Activated CD4-positive, alpha-beta T cell treated with anti-CD3 and anti-CD28 coated beads, Interleukin-2, amount 10 ng/mL, durations not matched to agents 24 days and 14 days (primary cell): ENCODE measurements at regions not wholly inside any gene's neighbourhood (a gene's known extent, or its start where the extent isn't known, plus 50 kb on each side); places are given as distances from the start of the nearest gene placed in this dataset.

Experiments used
- DNase-seq: peaks from one replicate; pipeline ENCODE4 v3.0.0; 2022
- H3K27ac Mint-ChIP-seq: one replicate; pipeline ENCODE4 v1.8.0; 2022; ENCODE audit warnings: mild to moderate bottlenecking, mixed read lengths
- H3K27me3 Mint-ChIP-seq: one replicate; pipeline ENCODE4 v1.8.0; 2022; ENCODE audit warnings: mixed read lengths
- H3K36me3 Mint-ChIP-seq: one replicate; pipeline ENCODE4 v1.8.0; 2022; ENCODE audit warnings: low read depth, mild to moderate bottlenecking, mixed read lengths
- H3K4me1 Mint-ChIP-seq: one replicate; pipeline ENCODE4 v1.8.0; 2021; ENCODE audit warnings: mixed read lengths
- H3K4me3 Mint-ChIP-seq: one replicate; pipeline ENCODE4 v1.8.0; 2022; ENCODE audit warnings: mild to moderate bottlenecking, moderate library complexity, mixed read lengths
- H3K9me3 Mint-ChIP-seq: one replicate; pipeline ENCODE4 v1.8.0; 2021; ENCODE audit warnings: mixed read lengths
- intact Hi-C: fragments of 100-400 bp; cut with micrococcal nuclease; formaldehyde crosslinking; loops from one replicate; pipeline ENCODE4 v1.15.1; 2023

GRCh38 chr5:98570010-98570409, 203.5 kb upstream of the RGMB start:
- Mint-ChIP-seq H3K9me3 (no peaks in the 10 kb centered on the region), H3K27ac (no peak overlapping the region), H3K4me3 (no peak overlapping the region), H3K36me3 (no peaks in the 10 kb centered on the region), H3K4me1 (no peaks in the 10 kb centered on the region), H3K27me3 (no peaks in the 10 kb centered on the region)
- intact Hi-C loops = no loop called here
- no peak for DNase-seq

- H3K27ac Mint-ChIP-seq = no peak overlapping the region
- H3K4me3 Mint-ChIP-seq = no peak overlapping the region
- no peaks in the 10 kb centered on the region for H3K36me3 Mint-ChIP-seq
- H3K9me3 Mint-ChIP-seq = no peaks in the 10 kb centered on the region
- intact Hi-C loops = no loop called here
- DNase-seq = no peak
- H3K4me1 Mint-ChIP-seq = no peaks in the 10 kb centered on the region
- H3K27me3 Mint-ChIP-seq = no peaks in the 10 kb centered on the region
These were observed 202.7 kb upstream of the RGMB start for GRCh38 chr5:98570661-98571191.

- Mint-ChIP-seq H3K27me3 (no peaks in the 10 kb centered on the region), H3K4me1 (no peaks in the 10 kb centered on the region), H3K4me3 (no peak overlapping the region), H3K9me3 (no peaks in the 10 kb centered on the region), H3K36me3 (no peaks in the 10 kb centered on the region), H3K27ac (no peak overlapping the region)
- intact Hi-C loops = no loop called here
- DNase-seq = no peak
These were observed 199.6 kb upstream of the RGMB start for GRCh38 chr5:98573834-98574320.

GRCh38 chr5:98576275-98576674, 197.2 kb upstream of the RGMB start:
- Mint-ChIP-seq H3K27me3 (no peaks in the 10 kb centered on the region), H3K36me3 (no peaks in the 10 kb centered on the region), H3K27ac (no peak overlapping the region), H3K4me1 (no peaks in the 10 kb centered on the region), H3K4me3 (no peak overlapping the region), H3K9me3 (no peaks in the 10 kb centered on the region)
- DNase-seq = no peak
- intact Hi-C loops = no loop called here

DNA sequence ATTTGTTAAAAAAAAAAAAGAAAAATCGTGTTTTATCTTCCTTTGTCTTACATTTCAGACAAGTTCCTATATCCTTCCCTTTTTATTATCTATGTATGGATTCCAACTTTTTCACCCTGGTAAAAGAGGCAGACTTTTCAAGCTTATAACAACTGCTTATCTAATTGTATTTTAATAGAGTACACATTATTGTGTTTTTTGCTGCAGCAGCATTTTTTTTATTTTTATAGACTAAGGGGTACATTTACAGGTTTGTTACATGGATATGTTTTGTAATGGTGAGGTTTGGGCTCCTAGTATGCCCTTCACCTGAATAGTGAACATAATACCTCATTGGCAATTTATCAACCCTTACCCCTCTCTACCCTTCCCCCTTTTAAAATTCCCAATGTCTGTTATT, 195.0 kb upstream of the RGMB start:
- Mint-ChIP-seq H3K27me3 (no peaks in the 10 kb centered on the region), H3K27ac (no peak overlapping the region), H3K4me1 (no peaks in the 10 kb centered on the region)

DNA sequence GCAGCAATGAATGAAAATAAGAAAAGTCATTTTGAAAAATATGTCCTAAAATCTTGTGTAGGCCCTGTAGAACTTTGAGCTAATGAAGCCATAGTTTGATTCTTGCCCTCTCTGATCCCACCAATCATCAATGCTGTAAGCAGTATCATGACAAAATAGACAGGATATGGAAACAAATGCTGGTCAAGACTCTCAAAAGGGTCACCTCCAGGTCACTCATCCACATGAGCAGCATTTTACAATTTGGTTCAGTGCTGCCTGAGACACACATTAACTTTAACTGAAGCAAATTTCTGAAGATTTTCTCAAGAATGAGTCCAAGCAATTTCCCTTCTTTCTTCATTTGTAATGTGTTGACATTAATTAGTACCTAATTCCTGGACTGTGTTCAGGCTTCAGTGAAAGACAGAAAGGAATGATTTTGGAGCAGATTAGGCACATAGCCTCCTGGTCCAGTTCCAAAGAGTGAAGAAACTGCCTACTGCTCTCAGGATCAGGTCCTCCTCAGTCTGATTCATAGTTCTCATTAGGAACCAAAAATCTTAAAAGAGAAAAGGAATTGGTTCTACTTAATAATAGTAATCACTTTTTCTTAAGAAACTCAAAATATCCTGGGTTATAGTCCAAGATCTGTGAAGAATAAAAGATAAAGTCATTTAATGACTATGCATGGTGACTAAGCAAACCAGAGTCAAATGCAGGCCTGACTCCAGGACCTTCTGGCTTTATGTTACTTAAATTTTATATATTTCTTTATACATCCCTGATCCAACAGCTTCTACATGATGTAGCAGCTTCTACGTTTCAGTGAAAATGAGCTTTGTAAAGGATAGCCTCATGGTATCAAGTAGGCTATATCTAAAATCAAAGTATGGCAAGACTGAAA, 192.1 kb upstream of the RGMB start:
- Mint-ChIP-seq H3K4me1 (no peaks in the 10 kb centered on the region), H3K36me3 (no peaks in the 10 kb centered on the region)
- no peak for DNase-seq

More for the DNA sequence above, 195.0 kb upstream of the RGMB start:
- H3K9me3 Mint-ChIP-seq = no peaks in the 10 kb centered on the region
- DNase-seq = no peak
- intact Hi-C loops = no loop called here
- H3K4me3 Mint-ChIP-seq = no peak overlapping the region
- H3K36me3 Mint-ChIP-seq = no peaks in the 10 kb centered on the region

GRCh38 chr5:98583586-98583985, 189.9 kb upstream of the RGMB start:
- Mint-ChIP-seq H3K36me3 (no peaks in the 10 kb centered on the region), H3K4me3 (no peak overlapping the region), H3K4me1 (no peaks in the 10 kb centered on the region), H3K9me3 (no peaks in the 10 kb centered on the region), H3K27ac (no peak overlapping the region), H3K27me3 (no peaks in the 10 kb centered on the region)
- intact Hi-C loops = no loop called here
- DNase-seq = no peak

More for the DNA sequence above, 192.1 kb upstream of the RGMB start:
- Mint-ChIP-seq H3K27me3 (no peaks in the 10 kb centered on the region), H3K4me3 (no peak overlapping the region), H3K9me3 (no peaks in the 10 kb centered on the region), H3K27ac (no peak overlapping the region)
- intact Hi-C loops = no loop called here

DNA sequence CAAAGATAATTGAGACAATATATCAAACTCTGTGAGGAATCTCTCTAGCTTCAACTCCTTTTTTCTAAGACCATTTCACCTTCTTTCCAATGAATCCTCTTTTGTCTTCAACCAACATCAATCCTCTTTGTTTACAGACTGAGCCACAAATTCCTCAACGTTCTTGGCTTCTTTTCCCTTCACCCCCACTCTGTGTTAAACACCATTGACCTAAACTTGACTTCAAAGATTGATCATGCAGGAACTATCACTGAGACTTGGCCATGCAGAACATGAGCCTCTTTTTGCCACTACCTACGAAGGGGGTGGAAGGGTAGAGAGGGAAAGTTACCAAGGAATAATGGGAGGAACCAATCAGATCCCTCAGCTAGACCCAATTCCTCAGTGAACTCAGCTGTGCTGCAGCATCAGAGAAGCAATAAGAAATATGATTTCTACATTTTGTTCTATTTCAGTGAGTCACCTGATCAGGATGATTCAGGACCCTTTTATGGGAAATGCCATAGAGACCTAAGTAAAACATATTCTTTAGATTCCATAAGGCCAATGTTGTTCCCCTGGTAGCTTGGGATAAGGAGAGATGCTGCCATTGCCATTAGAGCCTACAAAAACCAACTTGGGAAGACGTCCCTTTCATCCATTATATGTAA, 187.7 kb upstream of the RGMB start:
- H3K27ac Mint-ChIP-seq = no peak overlapping the region
- H3K4me3 Mint-ChIP-seq = no peak overlapping the region
- no peaks in the 10 kb centered on the region for H3K9me3 Mint-ChIP-seq
- no peaks in the 10 kb centered on the region for H3K4me1 Mint-ChIP-seq
- intact Hi-C loops = no loop called here
- DNase-seq = no peak
- no peaks in the 10 kb centered on the region for H3K27me3 Mint-ChIP-seq
- H3K36me3 Mint-ChIP-seq = no peaks in the 10 kb centered on the region

- intact Hi-C loops = no loop called here
- H3K4me3 Mint-ChIP-seq = no peak overlapping the region
- H3K36me3 Mint-ChIP-seq = no peaks in the 10 kb centered on the region
- no peak overlapping the region for H3K27ac Mint-ChIP-seq
- no peak for DNase-seq
- no peaks in the 10 kb centered on the region for H3K27me3 Mint-ChIP-seq
- no peaks in the 10 kb centered on the region for H3K4me1 Mint-ChIP-seq
- no peaks in the 10 kb centered on the region for H3K9me3 Mint-ChIP-seq
These were observed 186.9 kb upstream of the RGMB start for GRCh38 chr5:98586581-98586980.

- intact Hi-C loops = no loop called here
- no peaks in the 10 kb centered on the region for H3K36me3 Mint-ChIP-seq
- H3K9me3 Mint-ChIP-seq = no peaks in the 10 kb centered on the region
- H3K4me3 Mint-ChIP-seq = no peak overlapping the region
- no peaks in the 10 kb centered on the region for H3K27me3 Mint-ChIP-seq
- no peaks in the 10 kb centered on the region for H3K4me1 Mint-ChIP-seq
- DNase-seq = no peak
- H3K27ac Mint-ChIP-seq = no peak overlapping the region
These were observed 186.3 kb upstream of the RGMB start for GRCh38 chr5:98587166-98587565.

- DNase-seq = no peak
- Mint-ChIP-seq H3K4me3 (no peak overlapping the region), H3K4me1 (no peaks in the 10 kb centered on the region), H3K9me3 (no peaks in the 10 kb centered on the region), H3K27me3 (no peaks in the 10 kb centered on the region), H3K36me3 (no peaks in the 10 kb centered on the region), H3K27ac (no peak overlapping the region)
- intact Hi-C loops = no loop called here
These were observed 185.2 kb upstream of the RGMB start for GRCh38 chr5:98588215-98588614.

GRCh38 chr5:98593418-98593817, 180.0 kb upstream of the RGMB start:
- Mint-ChIP-seq H3K9me3 (no peaks in the 10 kb centered on the region), H3K36me3 (no peaks in the 10 kb centered on the region), H3K27me3 (no peaks in the 10 kb centered on the region), H3K4me1 (no peaks in the 10 kb centered on the region), H3K27ac (no peak overlapping the region), H3K4me3 (no peak overlapping the region)
- intact Hi-C loops = no loop called here
- DNase-seq = no peak

DNA sequence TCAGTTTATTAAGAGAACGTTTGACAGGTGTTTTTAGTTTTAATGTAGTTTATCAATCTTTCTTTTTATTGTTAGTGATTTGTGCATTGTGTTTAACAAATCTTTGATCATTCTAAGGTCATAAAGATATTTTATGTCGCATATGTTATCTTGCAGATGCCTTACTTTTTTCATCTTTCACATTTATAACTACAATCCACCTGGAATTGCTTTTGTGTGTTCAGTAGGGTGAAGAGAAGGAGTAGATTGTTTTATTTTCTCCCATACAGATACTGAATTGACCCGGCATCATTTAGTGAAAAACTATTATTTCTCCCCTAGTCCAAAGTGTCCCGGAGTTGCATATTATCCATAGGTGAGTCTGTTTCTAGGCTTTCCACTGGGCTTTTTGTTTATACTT, 179.4 kb upstream of the RGMB start:
- intact Hi-C loops = no loop called here
- Mint-ChIP-seq H3K4me3 (no peak overlapping the region), H3K36me3 (no peaks in the 10 kb centered on the region), H3K4me1 (no peaks in the 10 kb centered on the region), H3K9me3 (no peaks in the 10 kb centered on the region), H3K27ac (no peak overlapping the region), H3K27me3 (no peaks in the 10 kb centered on the region)
- no peak for DNase-seq

DNA sequence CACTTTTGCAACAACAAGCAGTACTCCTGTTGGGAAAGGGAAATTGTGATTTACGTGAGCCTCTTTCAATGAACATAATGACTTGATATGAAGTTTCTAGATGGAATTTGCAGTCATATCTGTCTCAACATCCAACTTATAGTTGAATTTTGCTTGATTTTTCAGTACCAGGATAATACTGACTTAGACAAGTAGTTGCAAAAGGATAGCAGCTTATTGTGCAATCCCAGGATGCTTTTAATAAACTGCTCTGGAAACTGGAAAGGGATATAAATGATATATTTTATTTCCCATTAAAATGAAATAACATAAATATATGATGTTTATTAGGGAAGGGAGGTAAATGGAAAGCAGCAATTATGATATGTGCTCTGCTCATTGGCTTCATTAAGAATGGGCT, 174.4 kb upstream of the RGMB start:
- DNase-seq = no peak
- Mint-ChIP-seq H3K4me1 (no peaks in the 10 kb centered on the region), H3K9me3 (peaks cover 6% of the 10 kb centered on the region), H3K27ac (no peak overlapping the region), H3K4me3 (no peak overlapping the region), H3K36me3 (no peaks in the 10 kb centered on the region), H3K27me3 (no peaks in the 10 kb centered on the region)
- intact Hi-C loops = no loop called here
